Transverse colon (tissue), 4 donors: ENCODE measurements at regions not wholly inside any gene's neighbourhood (a gene's known extent, or its start where the extent isn't known, plus 50 kb on each side); places are given as distances from the start of the nearest gene placed in this dataset.
"Not testable (repeated sequence)": the region's sequence is repeated elsewhere in the genome, so short reads cannot be mapped to it uniquely, and the experiment has no call there.

Source experiments
- DNase-seq: peaks from one replicate; pipeline ENCODE4 v3.0.0-alpha.2; 2019
- H3K27ac ChIP-seq, 4 donors: fragments of 200-600 bp; sonication (generic); 2 replicates each; pipeline ENCODE4 v1.5.1; 2016 to 2018; ENCODE audit warnings: inconsistent platforms in 4 of 4
- H3K27me3 ChIP-seq: fragments of 200-600 bp; sonication (generic); 2 replicates; pipeline ENCODE4 v1.5.1; 2017; ENCODE audit warnings: inconsistent platforms
- H3K36me3 ChIP-seq, 4 donors: fragments of 200-600 bp; sonication (generic); 2 replicates each; pipeline ENCODE4 v1.5.1; 2017 to 2019; ENCODE audit warnings: inconsistent platforms in 4 of 4
- H3K4me1 ChIP-seq, 4 donors: fragments of 200-600 bp; sonication (generic); 2 replicates each; pipeline ENCODE4 v1.5.1; 2017 to 2020; ENCODE audit warnings: inconsistent platforms in 4 of 4
- H3K4me3 ChIP-seq, 4 donors: fragments of 200-600 bp; sonication (generic); 1 replicate in 1 of 4; 2 replicates in 3 of 4; pipeline versions ENCODE4 v1.5.1 to v1.6.1; 2017 to 2019; ENCODE audit warnings: inconsistent platforms in 4 of 4
- H3K9me3 ChIP-seq, 2 donors: fragments of 200-600 bp; sonication (generic); 2 replicates each; pipeline ENCODE4 v1.5.1; 2017 to 2019; ENCODE audit warnings: inconsistent platforms in 2 of 2
- EP300 ChIP-seq: sonication (generic); formaldehyde crosslinking; IDR thresholded peaks from one replicate; pipeline ENCODE4 v1.6.1; 2017; ENCODE audit warnings: antibody characterized with exemption, low read depth
- POLR2A ChIP-seq: fragments of 450-650 bp; IDR thresholded peaks from one replicate; pipeline ENCODE4 v1.6.1; 2016; ENCODE audit warnings: antibody characterized with exemption, mild to moderate bottlenecking, moderate library complexity
- POLR2AphosphoS5 ChIP-seq, 3 donors: sonication (generic); formaldehyde crosslinking; IDR thresholded peaks; one replicate each; pipeline ENCODE4 v1.6.1; 2016; ENCODE audit warnings: antibody characterized with exemption in 3 of 3
- WGBS, 2 donors: methylation state at CpG; one replicate each; pipeline ENCODE4 v1.1.5; 2018; ENCODE audit warnings: low coverage in 1 of 2; 5-methylcytosine and 5-hydroxymethylcytosine counted together
- in situ Hi-C, 4 donors: fragments of 200-750 bp; cut with MboI; loops; one replicate each; pipeline versions ENCODE4 v1.15.0 to v1.15.1; 2017; ENCODE audit warnings: low sequenced_read_pairs in 3 of 4, low pct_ligation_motif_present in 1 of 4, low pct_unique_long_range_greater_than_20kb in 1 of 4
- intact Hi-C: fragments of 100-400 bp; cut with DNase I; formaldehyde crosslinking; loops from one replicate; pipeline ENCODE4 v1.15.1; 2023; ENCODE audit warnings: low total_unique reads
- TF ChIP-seq, protein P1 (sequence below), 5 experiments: fragments of 200-600 bp in 3 of 5; fragments of 450-650 bp in 2 of 5; sonication (generic) in 3 of 5; IDR thresholded peaks; 1 replicate in 2 of 5; 2 replicates in 3 of 5; pipeline ENCODE4 v1.5.1; 2016 to 2017; ENCODE audit warnings: antibody characterized with exemption in 5 of 5, inconsistent platforms in 3 of 5, mild to moderate bottlenecking in 2 of 5, moderate library complexity in 1 of 5

DNA sequence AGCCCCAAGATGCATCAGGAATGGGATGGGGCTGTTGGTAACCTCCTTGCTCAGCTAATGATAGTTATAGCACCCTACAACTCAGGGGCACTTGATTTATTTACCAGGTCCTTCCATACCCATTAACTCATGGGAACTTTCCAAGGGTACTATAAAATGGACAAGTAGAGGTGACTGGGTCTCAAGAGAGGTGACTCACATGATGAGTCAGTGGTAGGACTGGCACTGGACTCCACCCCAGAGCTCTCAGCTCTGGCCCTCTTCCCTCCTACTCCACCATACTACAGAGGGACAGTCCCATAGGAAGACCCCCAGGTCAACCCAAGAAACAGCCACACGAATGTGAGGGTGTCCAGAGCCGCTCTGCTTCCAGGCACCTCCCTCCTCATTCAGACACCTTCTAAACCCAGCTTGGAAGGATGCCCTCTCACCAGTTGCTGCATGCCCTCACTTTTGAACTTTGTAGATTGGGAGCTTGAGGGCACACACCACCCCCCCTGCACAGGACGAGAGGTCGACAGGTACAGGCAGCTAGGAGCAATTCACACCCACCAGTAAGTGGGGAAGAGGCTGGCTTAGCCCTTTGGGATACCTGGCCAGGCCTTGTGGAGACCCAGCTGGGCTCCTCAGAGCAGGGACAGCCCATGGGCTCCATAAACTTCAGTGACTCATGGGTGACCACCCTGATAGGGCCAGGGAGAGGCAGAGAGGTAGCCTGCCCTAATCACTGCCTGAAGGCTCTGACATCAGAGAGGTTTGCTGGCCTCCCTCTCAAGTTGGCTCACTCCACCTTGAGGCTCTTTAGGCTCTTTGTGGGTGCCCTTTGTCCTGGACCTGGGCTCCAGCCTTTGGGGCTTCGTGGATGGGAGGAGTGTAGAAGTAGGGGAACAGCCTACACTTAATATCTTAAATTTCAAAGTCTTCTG is 81.6 kb upstream of the MLN start:
- in situ Hi-C loops = no loop called here
- Histone ChIP-seq H3K4me3 (no peak overlapping the region), H3K9me3 (no peaks in the 10 kb centered on the region), H3K36me3 (no peaks in the 10 kb centered on the region), H3K27ac (peak overlapping the region; percentile 72 to 84 (median 82)), H3K4me1 (peaks cover 14 to 40% (median 25%) of the 10 kb centered on the region in 4 donors), H3K27me3 (no peaks in the 10 kb centered on the region)
- WGBS, 2 donors = 79% methylated on average over 5 of the region's 5 CpGs; no CpG with 5 or more reads in 1 of the 2 donors
- peak; percentile 40 for DNase-seq
- intact Hi-C loops = no loop called here
- TF ChIP-seq POLR2A = no peak
- TF ChIP-seq POLR2AphosphoS5 (IDR thresholded peaks at IDR 0.05) = peak in 1 of 3 donors; percentile 29

DNA sequence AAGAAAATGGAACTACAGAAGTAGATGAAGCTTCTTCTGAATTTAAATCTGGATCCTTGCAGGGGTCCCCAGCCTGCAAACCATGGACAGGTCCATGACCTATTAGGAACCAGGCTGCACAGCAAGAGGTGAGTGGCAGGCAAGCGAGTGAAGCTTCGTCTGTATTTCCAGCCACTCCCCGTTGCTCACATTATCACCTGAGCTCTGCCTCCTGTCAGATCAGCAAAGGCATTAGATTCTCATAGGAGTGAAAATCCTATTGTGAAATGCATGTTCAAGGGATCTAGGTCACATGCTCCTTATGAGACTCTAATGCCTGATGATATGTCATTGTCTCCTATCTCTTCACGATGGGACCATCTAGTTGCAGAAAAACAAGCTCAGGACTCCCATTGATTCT is 79.8 kb upstream of the MLN start:
- in situ Hi-C loops, H3K27me3 ChIP-seq, H3K27ac ChIP-seq, DNase-seq, H3K36me3 ChIP-seq, H3K9me3 ChIP-seq, H3K4me3 ChIP-seq: not testable (repeated sequence)
- intact Hi-C loops = loop anchor here (5.0 kb wide), 1 partner anchor 96 kb away; the partner anchor contains the start of gene LEMD2
- 89 to 100% methylated on average over 1 to 4 of the region's 4 CpGs for WGBS, 2 donors
- H3K4me1 ChIP-seq = peaks cover 14 to 40% (median 29%) of the 10 kb centered on the region in 4 donors

DNA sequence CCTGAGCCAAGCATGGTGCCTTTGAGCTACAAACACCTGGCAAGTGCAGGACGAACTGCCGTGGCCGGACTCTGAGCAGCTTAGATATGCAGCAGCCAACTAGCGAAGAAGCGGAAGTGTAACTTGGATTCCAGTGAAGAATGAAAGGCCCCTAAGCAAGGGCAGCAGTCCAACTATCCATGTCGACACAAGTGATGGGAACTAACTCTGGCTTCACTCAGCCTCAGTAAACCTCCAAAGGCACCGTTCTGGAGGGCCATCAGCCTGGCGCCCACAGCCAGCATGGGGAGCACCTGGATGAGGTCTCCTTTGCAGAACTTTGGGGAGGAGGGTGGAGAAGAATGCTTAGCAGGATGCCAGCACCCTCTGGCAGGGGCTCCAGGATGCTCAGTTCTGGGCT is 78.4 kb upstream of the MLN start:
- H3K27me3 ChIP-seq = no peaks in the 10 kb centered on the region
- in situ Hi-C loops (no loop called here), intact Hi-C loops (loop anchor here (5.0 kb wide), 1 partner anchor 95 kb away; the partner anchor contains the start of gene LEMD2)
- DNase-seq = peak; percentile 39
- WGBS, 2 donors = 63% methylated on average over 8 of the region's 8 CpGs; no CpG with 5 or more reads in 1 of the 2 donors
- no peak overlapping the region for H3K27ac ChIP-seq
- no peak overlapping the region for H3K4me3 ChIP-seq
- TF ChIP-seq, protein P1, sequence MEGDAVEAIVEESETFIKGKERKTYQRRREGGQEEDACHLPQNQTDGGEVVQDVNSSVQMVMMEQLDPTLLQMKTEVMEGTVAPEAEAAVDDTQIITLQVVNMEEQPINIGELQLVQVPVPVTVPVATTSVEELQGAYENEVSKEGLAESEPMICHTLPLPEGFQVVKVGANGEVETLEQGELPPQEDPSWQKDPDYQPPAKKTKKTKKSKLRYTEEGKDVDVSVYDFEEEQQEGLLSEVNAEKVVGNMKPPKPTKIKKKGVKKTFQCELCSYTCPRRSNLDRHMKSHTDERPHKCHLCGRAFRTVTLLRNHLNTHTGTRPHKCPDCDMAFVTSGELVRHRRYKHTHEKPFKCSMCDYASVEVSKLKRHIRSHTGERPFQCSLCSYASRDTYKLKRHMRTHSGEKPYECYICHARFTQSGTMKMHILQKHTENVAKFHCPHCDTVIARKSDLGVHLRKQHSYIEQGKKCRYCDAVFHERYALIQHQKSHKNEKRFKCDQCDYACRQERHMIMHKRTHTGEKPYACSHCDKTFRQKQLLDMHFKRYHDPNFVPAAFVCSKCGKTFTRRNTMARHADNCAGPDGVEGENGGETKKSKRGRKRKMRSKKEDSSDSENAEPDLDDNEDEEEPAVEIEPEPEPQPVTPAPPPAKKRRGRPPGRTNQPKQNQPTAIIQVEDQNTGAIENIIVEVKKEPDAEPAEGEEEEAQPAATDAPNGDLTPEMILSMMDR (IDR thresholded peaks at IDR 0.05) = no peak
- TF ChIP-seq POLR2AphosphoS5 (IDR thresholded peaks at IDR 0.05) = peak; percentile 40 to 72 (median 57)
- no peak for TF ChIP-seq EP300
- TF ChIP-seq POLR2A = no peak
- no peaks in the 10 kb centered on the region for H3K36me3 ChIP-seq
- H3K4me1 ChIP-seq = peaks cover 14 to 36% (median 26%) of the 10 kb centered on the region in 4 donors
- H3K9me3 ChIP-seq = no peaks in the 10 kb centered on the region

DNA sequence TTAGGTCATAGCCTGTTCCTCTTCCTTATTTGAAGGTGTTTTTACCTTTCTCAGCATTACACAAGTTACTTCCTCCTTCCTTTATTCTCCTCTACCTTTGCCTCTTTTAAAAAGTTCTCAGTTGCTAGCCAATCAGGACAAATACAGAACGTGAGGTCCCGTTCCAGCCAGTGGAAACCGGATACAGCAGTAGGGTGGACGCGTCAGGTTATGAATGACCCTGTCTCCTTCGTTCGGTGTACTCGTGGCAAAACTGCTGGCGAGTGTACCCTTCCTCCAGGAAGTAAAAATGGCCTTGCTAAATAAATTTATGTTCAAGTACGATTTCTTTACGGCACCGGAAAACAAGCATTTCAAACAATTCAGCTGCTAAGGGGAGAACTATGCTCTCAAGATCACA is 77.0 kb upstream of the MLN start:
- Histone ChIP-seq H3K27me3 (no peaks in the 10 kb centered on the region), H3K9me3 (no peaks in the 10 kb centered on the region), H3K36me3 (no peaks in the 10 kb centered on the region), H3K27ac (peak overlapping the region in 3 of 4 donors; percentile 5 to 41 (median 20)), H3K4me3 (no peak overlapping the region), H3K4me1 (peaks cover 8 to 24% (median 15%) of the 10 kb centered on the region in 4 donors)
- peak; percentile 35 for DNase-seq
- 41% methylated on average over 12 of the region's 12 CpGs; no CpG with 5 or more reads in 1 of the 2 donors for WGBS, 2 donors
- TF ChIP-seq POLR2AphosphoS5 (IDR thresholded peaks at IDR 0.05) = no peak
- no peak for TF ChIP-seq POLR2A
- TF ChIP-seq EP300 = no peak
- TF ChIP-seq, protein P1 (IDR thresholded peaks at IDR 0.05) = no peak
- in situ Hi-C loops = no loop called here
- intact Hi-C loops = loop anchor here (5.0 kb wide), 1 partner anchor 93 kb away; the partner anchor contains the start of gene LEMD2

DNA sequence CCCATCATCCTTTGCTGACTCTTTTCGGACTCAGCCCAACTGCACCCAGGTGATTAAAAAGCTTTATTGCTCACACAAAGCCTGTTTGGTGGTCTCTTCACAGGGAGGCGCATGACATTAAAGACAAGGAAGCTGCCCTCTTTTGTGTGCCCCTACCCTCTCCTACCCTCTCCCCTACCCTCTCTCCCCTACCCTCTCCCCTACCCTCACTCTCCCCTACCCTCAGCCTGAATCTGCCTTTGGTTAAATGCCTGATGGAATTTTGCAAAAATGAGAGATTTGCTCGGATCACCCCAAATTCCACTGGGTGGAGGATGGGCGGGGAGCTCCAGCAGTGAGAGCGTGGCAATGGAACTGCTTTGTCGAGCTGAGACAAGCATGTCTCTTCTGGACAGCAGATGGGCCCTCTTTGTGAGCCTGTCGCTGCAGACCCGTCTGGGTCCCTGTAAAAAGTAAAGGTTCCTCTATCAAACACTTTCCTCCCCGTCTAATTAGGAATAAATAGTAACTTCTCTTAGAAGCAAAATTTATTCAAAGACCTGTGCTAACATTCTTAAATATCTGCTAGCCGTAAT is 76.4 kb upstream of the MLN start:
- Histone ChIP-seq H3K36me3 (no peaks in the 10 kb centered on the region), H3K4me3 (no peak overlapping the region)
- in situ Hi-C loops = no loop called here

More for the DNA sequence above, 76.4 kb upstream of the MLN start:
- TF ChIP-seq POLR2A = no peak
- TF ChIP-seq, protein P1 (IDR thresholded peaks at IDR 0.05) = no peak
- no peak for TF ChIP-seq EP300
- no peak for TF ChIP-seq POLR2AphosphoS5 (IDR thresholded peaks at IDR 0.05)
- intact Hi-C loops = loop anchor here (5.0 kb wide), 1 partner anchor 93 kb away; the partner anchor contains the start of gene LEMD2
- DNase-seq = no peak
- H3K27me3 ChIP-seq = no peaks in the 10 kb centered on the region
- H3K4me1 ChIP-seq = peaks cover 2 to 18% (median 9%) of the 10 kb centered on the region in 4 donors
- peak overlapping the region in 1 of 4 donors; percentile 41 for H3K27ac ChIP-seq
- H3K9me3 ChIP-seq = no peaks in the 10 kb centered on the region
- 82 to 84% methylated on average over 8 to 10 of the region's 10 CpGs for WGBS, 2 donors
